PFSK-1 (cell line): ENCODE measurements at regions not wholly inside any gene's neighbourhood (a gene's known extent, or its start where the extent isn't known, plus 50 kb on each side); places are given as distances from the start of the nearest gene placed in this dataset.

Source experiments
- FOXP2 ChIP-seq: optimal IDR thresholded peaks from 2 replicates; pipeline ENCODE3; 2011; ENCODE audit warnings: borderline replicate concordance, control low read depth, inconsistent platforms; ENCODE audit not compliant: insufficient read depth; ENCODE audit errors: extremely low read length, extremely low read depth
- POLR2AphosphoS5 ChIP-seq: IDR thresholded peaks from 2 replicates; pipeline ENCODE4 v1.6.1; 2012; ENCODE audit warnings: low read depth, mild to moderate bottlenecking, control low read depth, low read length, moderate library complexity
- SIN3A ChIP-seq: IDR thresholded peaks from 2 replicates; pipeline ENCODE4 v1.6.1; 2012; ENCODE audit warnings: mild to moderate bottlenecking, low read length, moderate library complexity, borderline replicate concordance; ENCODE audit not compliant: insufficient read depth
- TAF1 ChIP-seq: IDR thresholded peaks from 2 replicates; pipeline ENCODE4 v1.6.1; 2012; ENCODE audit warnings: low read length, control low read depth, borderline replicate concordance; ENCODE audit not compliant: insufficient read depth
- TF ChIP-seq, protein P1 (sequence below), 2 experiments: IDR thresholded peaks; 2 replicates each; pipeline versions ENCODE4 v1.6.1 to v1.8.0; 2011 to 2012; ENCODE audit warnings: low read depth in 2 of 2, low read length in 2 of 2, control low read depth in 1 of 2, inconsistent platforms in 1 of 2, mild to moderate bottlenecking in 1 of 2, moderate library complexity in 1 of 2; ENCODE audit not compliant: insufficient read depth in 1 of 2

DNA sequence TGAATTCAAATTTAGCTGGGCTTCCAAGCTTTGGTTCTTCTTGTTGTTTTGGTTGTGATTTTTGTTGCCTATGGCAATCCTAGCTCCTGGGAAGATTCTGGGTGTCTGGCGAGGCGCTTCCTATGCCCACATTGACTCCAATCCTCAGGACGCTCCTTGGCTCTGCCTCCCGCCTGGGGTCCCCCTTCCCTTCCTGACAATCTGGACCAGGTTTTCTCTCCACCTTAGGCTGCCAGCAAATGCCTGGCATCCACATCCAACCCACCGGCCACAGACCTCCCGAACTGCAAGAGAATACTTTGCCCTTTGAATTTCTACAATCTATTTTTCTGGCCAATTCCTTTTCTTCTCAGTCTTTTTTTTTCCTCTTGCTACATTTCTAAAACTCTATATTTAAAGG is 186.9 kb upstream of the UBL3 start:
- no peak for TF ChIP-seq POLR2AphosphoS5
- no peak for TF ChIP-seq FOXP2
- no peak for TF ChIP-seq TAF1

DNA sequence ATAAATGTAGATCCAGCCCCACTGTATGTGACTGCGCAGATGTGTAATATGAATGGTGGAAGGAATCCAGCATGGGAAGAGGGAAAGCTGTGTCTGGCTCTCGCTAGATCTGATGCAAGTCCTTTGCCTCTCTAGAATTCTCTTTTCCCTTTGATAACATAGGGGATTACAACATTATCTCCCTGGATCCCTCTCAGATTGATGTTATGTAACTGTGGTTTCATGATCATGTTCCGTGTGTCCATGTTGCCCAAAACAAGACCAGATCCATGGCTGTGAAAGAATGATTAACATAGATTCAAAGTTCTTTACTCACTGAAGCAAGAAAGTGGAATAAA is 184.0 kb upstream of the UBL3 start:
- TF ChIP-seq TAF1 = no peak
- TF ChIP-seq, protein P1, sequence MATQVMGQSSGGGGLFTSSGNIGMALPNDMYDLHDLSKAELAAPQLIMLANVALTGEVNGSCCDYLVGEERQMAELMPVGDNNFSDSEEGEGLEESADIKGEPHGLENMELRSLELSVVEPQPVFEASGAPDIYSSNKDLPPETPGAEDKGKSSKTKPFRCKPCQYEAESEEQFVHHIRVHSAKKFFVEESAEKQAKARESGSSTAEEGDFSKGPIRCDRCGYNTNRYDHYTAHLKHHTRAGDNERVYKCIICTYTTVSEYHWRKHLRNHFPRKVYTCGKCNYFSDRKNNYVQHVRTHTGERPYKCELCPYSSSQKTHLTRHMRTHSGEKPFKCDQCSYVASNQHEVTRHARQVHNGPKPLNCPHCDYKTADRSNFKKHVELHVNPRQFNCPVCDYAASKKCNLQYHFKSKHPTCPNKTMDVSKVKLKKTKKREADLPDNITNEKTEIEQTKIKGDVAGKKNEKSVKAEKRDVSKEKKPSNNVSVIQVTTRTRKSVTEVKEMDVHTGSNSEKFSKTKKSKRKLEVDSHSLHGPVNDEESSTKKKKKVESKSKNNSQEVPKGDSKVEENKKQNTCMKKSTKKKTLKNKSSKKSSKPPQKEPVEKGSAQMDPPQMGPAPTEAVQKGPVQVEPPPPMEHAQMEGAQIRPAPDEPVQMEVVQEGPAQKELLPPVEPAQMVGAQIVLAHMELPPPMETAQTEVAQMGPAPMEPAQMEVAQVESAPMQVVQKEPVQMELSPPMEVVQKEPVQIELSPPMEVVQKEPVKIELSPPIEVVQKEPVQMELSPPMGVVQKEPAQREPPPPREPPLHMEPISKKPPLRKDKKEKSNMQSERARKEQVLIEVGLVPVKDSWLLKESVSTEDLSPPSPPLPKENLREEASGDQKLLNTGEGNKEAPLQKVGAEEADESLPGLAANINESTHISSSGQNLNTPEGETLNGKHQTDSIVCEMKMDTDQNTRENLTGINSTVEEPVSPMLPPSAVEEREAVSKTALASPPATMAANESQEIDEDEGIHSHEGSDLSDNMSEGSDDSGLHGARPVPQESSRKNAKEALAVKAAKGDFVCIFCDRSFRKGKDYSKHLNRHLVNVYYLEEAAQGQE (IDR thresholded peaks at IDR 0.05; ENCODE audit: insufficient read depth in 1 of 2, low read depth in 2 of 2, low read length in 2 of 2) = no peak
- no peak for TF ChIP-seq FOXP2
- no peak for TF ChIP-seq SIN3A
- TF ChIP-seq POLR2AphosphoS5 = no peak

DNA sequence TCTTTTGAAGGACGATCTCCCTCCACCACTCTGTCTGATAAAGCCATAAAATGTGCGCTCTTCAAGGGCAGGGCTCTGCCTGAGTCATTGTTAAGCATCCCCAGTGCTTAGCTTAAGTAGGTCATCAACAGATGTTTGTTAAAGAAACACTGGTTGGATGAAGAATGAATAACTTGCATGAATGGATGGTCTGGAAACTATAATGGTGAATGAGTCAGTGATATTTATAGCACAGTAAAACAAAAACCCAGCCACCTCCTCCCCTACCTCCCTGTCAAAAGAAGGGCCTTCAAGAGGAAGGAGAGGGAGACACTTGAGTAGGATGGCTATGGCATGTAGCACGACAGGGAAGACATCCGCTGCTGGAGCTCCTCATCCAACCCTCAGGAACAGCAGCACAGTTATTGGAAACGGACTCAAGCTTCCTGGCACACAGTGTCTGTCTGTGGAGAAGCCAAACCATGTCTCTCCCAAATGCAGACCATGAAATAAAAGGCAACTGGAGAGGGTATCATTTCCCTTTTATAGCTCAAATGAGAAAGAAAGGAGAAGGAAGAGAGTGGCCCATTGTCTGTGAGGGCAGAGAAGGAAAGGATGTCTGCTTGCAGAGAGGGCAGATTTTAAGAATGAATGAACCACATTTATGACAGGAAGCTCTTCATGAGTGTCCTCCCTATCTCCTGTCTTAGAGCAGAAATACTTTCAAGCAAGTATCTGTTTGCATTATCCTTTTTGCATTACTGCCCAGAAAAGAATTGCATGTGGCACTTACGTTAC is 183.5 kb upstream of the UBL3 start:
- TF ChIP-seq FOXP2 (no peak), POLR2AphosphoS5 (no peak), SIN3A (no peak), TAF1 (no peak)
- TF ChIP-seq, protein P1 (IDR thresholded peaks at IDR 0.05; ENCODE audit: insufficient read depth in 1 of 2, low read depth in 2 of 2, low read length in 2 of 2) = no peak

DNA sequence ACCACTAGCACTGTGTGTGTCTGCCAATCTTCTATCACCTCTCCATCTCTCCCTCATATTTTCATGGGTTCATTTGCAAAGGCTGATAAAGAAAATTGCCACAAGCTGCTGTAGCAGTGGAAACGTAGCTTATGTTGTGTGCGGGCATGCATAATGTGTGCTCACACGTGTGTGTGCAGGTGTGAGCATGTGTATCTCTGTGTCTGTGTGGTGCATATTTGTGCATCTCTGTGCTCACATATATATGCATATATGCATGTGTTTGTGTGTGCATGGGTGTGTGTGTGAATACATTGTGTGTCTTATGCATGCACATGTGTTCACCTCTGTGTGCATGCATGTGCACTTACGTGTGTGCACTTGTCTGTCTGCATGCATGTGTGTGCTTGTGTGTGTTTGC is 181.8 kb upstream of the UBL3 start:
- TF ChIP-seq POLR2AphosphoS5 (no peak), TAF1 (no peak), SIN3A (no peak), FOXP2 (no peak)
- TF ChIP-seq, protein P1 (IDR thresholded peaks at IDR 0.05; ENCODE audit: insufficient read depth in 1 of 2, low read depth in 2 of 2, low read length in 2 of 2) = no peak

DNA sequence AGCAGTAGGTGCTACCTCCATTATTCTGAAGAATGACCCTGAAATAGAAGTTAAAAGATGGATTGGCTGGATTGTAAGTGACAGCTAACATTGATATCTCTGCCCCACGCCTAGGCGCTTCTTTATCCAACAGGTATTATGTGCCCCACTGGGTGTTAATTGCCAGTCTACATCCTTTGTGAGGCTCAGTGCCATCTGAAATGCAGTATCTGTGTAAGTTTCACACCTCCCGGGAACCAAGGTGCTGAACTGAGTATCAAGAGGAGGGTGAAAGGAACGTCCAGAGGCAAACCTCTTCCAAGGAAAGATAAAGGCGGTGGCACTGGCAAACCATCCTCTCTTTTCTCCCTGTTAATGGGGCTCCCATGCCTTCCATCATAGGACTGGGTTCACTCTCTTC is 181.1 kb upstream of the UBL3 start:
- TF ChIP-seq SIN3A = no peak
- TF ChIP-seq TAF1 = no peak
- no peak for TF ChIP-seq FOXP2
- TF ChIP-seq, protein P1 (IDR thresholded peaks at IDR 0.05; ENCODE audit: insufficient read depth in 1 of 2, low read depth in 2 of 2, low read length in 2 of 2) = no peak
- no peak for TF ChIP-seq POLR2AphosphoS5
